ENCODE measurements at regions not wholly inside any gene's neighbourhood (a gene's known extent, or its start where the extent isn't known, plus 50 kb on each side); places are given as distances from the start of the nearest gene placed in this dataset.
"Not testable (repeated sequence)": the region's sequence is repeated elsewhere in the genome, so short reads cannot be mapped to it uniquely, and the experiment has no call there.

DNA sequence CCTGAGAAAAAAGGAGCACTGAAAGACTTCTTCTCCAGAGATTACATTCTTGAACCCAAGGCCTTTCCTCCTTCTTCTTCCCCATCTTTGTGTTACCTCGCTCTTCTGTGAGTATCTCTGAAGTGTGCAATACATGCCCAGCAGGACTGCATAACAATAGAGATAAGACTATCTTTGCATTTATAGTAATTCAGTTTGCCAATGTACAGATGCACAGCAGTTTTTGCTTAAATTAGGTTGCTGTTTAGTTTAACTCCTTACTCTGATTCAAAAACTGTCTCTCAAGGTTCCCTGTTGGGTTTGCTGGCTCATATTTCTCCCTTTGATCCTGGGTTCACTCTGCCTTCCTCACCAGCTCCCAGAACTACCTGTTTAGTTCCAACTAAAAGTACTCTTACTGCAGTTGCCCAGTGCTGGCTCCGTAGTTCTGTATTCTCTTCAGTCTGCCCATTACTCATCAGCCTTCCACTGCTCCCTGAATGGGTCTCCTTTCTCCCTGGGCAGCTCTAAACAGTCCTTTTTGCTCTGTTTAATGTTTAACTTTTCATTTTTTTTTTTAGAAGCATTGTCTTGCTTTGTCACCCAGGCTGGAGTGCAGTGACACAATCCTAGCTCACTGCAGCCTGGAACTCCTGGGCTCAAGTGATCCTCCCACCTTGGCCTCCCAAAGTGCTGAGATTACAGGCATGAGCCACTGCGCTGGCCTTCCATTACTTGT is 180.6 kb upstream of the CAND1 start:
- ATAC-seq = no peak
- 70 to 80% methylated on average over 3 of the region's 3 CpGs for WGBS, 2 donors
- intact Hi-C loops (cut with DNase I) = no loop called here

DNA sequence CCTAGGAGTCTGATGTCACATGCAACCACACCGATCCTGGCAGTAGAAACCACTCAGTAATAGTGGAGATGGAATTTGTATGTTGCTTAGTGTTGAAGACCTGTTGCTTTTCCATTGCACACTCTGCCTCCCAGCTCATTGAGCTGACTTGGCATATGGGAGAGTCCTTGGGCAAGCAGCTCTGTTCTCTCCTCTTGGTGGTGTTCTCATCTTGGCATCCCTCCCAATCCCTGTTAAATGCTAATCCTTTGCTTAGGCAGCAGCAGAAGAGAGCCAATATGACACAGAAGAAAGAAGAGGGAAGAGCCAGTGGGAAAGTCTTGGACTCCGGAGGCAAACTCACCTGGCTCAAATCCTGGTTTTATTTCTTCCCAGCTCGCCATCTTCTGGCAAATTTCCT is 178.0 kb upstream of the CAND1 start:
- ATAC-seq = peak in 2 of 8 donors; percentile 41 to 90
- WGBS, 2 donors = 67 to 70% methylated on average over 3 of the region's 3 CpGs
- intact Hi-C loops (cut with DNase I) = no loop called here
- H3K36me3 ChIP-seq = no peaks in the 10 kb centered on the region
- no peak overlapping the region for H3K27ac ChIP-seq
- peaks cover 0 to 20% (median 0%) of the 10 kb centered on the region in 7 donors for H3K27me3 ChIP-seq
- TF ChIP-seq, protein P1, sequence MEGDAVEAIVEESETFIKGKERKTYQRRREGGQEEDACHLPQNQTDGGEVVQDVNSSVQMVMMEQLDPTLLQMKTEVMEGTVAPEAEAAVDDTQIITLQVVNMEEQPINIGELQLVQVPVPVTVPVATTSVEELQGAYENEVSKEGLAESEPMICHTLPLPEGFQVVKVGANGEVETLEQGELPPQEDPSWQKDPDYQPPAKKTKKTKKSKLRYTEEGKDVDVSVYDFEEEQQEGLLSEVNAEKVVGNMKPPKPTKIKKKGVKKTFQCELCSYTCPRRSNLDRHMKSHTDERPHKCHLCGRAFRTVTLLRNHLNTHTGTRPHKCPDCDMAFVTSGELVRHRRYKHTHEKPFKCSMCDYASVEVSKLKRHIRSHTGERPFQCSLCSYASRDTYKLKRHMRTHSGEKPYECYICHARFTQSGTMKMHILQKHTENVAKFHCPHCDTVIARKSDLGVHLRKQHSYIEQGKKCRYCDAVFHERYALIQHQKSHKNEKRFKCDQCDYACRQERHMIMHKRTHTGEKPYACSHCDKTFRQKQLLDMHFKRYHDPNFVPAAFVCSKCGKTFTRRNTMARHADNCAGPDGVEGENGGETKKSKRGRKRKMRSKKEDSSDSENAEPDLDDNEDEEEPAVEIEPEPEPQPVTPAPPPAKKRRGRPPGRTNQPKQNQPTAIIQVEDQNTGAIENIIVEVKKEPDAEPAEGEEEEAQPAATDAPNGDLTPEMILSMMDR (IDR thresholded peaks at IDR 0.05) = no peak
- no peak for DNase-seq
- H3K4me3 ChIP-seq = no peak overlapping the region
- no peaks in the 10 kb centered on the region for H3K9me3 ChIP-seq
- no peaks in the 10 kb centered on the region for H3K4me1 ChIP-seq

More for the DNA sequence above, 180.6 kb upstream of the CAND1 start:
- no peak overlapping the region for H3K27ac ChIP-seq
- peaks cover 0 to 41% (median 11%) of the 10 kb centered on the region in 7 donors for H3K27me3 ChIP-seq
- no peak overlapping the region for H3K4me3 ChIP-seq
- DNase-seq = no peak
- no peaks in the 10 kb centered on the region for H3K4me1 ChIP-seq
- TF ChIP-seq, protein P1 (IDR thresholded peaks at IDR 0.05) = no peak
- H3K36me3 ChIP-seq = no peaks in the 10 kb centered on the region
- no peaks in the 10 kb centered on the region for H3K9me3 ChIP-seq

DNA sequence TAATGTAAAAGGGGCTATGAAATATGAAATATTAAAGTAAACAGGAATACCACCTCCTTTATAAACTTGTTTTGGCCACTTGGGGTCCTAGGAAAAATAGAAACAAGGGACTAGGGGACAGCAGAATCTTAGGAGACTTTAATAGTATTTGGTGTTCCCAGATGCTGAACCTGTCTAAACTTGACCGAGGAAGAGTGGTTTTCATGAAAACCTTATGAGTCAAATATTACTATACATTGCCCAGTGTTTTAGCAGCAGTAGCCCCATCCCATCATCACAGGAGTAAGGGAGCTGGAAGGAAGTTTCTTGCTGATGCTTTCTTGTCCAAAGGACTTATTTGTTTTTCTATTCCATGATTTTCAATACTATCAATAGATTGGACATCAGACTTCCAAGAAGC is 177.5 kb upstream of the CAND1 start:
- ATAC-seq = no peak
- TF ChIP-seq, protein P1 (IDR thresholded peaks at IDR 0.05) = no peak
- Histone ChIP-seq H3K27ac (no peak overlapping the region), H3K4me1 (peaks cover 0 to 3% (median 0%) of the 10 kb centered on the region in 9 donors), H3K9me3 (no peaks in the 10 kb centered on the region), H3K36me3 (no peaks in the 10 kb centered on the region), H3K4me3 (no peak overlapping the region), H3K27me3 (peaks cover 0 to 16% (median 0%) of the 10 kb centered on the region in 7 donors)
- intact Hi-C loops (cut with DNase I) = no loop called here
- WGBS, 2 donors = 81 to 90% methylated on average over 1 of the region's 1 CpG
- DNase-seq = no peak

DNA sequence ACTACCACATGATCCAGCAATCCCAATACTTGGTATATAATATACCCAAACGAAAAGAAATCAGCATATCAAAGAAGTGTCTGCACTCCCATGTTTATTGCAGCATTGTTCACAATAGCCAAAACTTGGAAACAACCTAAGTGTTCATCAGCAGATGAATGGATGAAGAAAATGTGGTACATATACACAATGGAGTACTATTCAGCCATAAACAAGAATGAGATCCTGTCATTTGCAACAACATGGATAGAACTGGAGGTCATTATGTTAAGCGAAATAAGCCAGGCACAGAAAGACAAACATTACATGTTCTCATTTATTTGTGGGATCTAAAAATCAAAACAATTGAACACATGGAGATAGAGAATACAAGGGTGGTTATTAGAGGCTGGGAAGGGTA is 176.2 kb upstream of the CAND1 start:
- H3K27ac ChIP-seq; ATAC-seq; H3K27me3 ChIP-seq; H3K4me1 ChIP-seq; intact Hi-C loops (cut with DNase I); H3K9me3 ChIP-seq; DNase-seq; H3K4me3 ChIP-seq; H3K36me3 ChIP-seq: not testable (repeated sequence)
- WGBS, 2 donors = 76 to 85% methylated on average over 2 of the region's 2 CpGs

Data from heart right ventricle (tissue), 16 donors.